Lower leg skin (tissue), 4 donors: ENCODE measurements at regions not wholly inside any gene's neighbourhood (a gene's known extent, or its start where the extent isn't known, plus 50 kb on each side); places are given as distances from the start of the nearest gene placed in this dataset.

Experiments used
- DNase-seq, 2 donors: peaks; one replicate each; pipeline ENCODE4 v3.0.0-alpha.2; 2019; ENCODE audit warnings: low spot score in 2 of 2
- H3K4me3 ChIP-seq: fragments of 200-600 bp; sonication (generic); 2 replicates; pipeline ENCODE4 v1.5.1; 2017; ENCODE audit warnings: mild to moderate bottlenecking, low read depth; ENCODE audit not compliant: poor library complexity, severe bottlenecking
- POLR2A ChIP-seq, 2 donors: fragments of 450-650 bp; IDR thresholded peaks; one replicate each; pipeline ENCODE4 v1.6.1; 2016 to 2017; ENCODE audit warnings: antibody characterized with exemption in 2 of 2, mild to moderate bottlenecking in 1 of 2, moderate library complexity in 1 of 2
- WGBS, 2 donors: methylation state at CpG; one replicate each; pipeline ENCODE4 v1.1.5; 2018; 5-methylcytosine and 5-hydroxymethylcytosine counted together
- intact Hi-C: fragments of 100-400 bp; cut with DNase I; formaldehyde crosslinking; loops from one replicate; pipeline ENCODE4 v1.15.0; 2023; ENCODE audit warnings: low total_unique reads
- TF ChIP-seq, protein P1 (sequence below), 3 donors: fragments of 450-650 bp; IDR thresholded peaks; one replicate each; pipeline ENCODE4 v1.5.1; 2016; ENCODE audit warnings: antibody characterized with exemption in 3 of 3, mild to moderate bottlenecking in 3 of 3, moderate library complexity in 2 of 3

- H3K4me3 ChIP-seq: no peak overlapping the region
- DNase-seq: no peak
- 60 to 72% methylated on average over 1 of the region's 1 CpG for WGBS, 2 donors
- intact Hi-C loops: no loop called here
- no peak for TF ChIP-seq POLR2A (IDR thresholded peaks at IDR 0.05)
- TF ChIP-seq, protein P1, sequence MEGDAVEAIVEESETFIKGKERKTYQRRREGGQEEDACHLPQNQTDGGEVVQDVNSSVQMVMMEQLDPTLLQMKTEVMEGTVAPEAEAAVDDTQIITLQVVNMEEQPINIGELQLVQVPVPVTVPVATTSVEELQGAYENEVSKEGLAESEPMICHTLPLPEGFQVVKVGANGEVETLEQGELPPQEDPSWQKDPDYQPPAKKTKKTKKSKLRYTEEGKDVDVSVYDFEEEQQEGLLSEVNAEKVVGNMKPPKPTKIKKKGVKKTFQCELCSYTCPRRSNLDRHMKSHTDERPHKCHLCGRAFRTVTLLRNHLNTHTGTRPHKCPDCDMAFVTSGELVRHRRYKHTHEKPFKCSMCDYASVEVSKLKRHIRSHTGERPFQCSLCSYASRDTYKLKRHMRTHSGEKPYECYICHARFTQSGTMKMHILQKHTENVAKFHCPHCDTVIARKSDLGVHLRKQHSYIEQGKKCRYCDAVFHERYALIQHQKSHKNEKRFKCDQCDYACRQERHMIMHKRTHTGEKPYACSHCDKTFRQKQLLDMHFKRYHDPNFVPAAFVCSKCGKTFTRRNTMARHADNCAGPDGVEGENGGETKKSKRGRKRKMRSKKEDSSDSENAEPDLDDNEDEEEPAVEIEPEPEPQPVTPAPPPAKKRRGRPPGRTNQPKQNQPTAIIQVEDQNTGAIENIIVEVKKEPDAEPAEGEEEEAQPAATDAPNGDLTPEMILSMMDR (IDR thresholded peaks at IDR 0.05): no peak
Measured at GRCh38 chr20:57013217-57013616, 253.2 kb downstream of the BMP7 start.

DNA sequence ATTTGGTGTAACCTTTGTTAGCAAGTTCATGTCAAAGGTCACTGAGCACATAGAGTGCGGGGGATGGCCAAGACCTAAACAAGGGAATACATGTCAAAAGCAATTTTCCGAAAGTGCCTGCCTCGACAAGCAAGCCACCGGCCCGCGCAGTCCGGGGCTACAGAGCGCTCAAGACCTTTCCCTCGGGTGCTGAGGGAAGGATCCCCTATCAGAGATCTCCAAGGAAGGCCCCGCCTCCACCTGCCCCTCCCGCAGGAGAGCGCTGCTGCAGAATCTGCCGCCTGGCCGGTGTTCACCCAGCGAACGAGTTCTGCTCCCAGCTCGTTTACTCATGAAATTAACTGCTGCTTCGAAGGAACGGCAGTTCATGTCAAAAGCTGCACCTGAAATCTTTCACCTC is 252.7 kb downstream of the BMP7 start:
- no peak for DNase-seq
- intact Hi-C loops: no loop called here
- WGBS, 2 donors: 5 to 9% methylated on average over 19 of the region's 19 CpGs
- no peak overlapping the region for H3K4me3 ChIP-seq
- no peak for TF ChIP-seq POLR2A (IDR thresholded peaks at IDR 0.05)
- TF ChIP-seq, protein P1 (IDR thresholded peaks at IDR 0.05): no peak

GRCh38 chr20:57020364-57020763 is 246.1 kb downstream of the BMP7 start:
- intact Hi-C loops: no loop called here
- H3K4me3 ChIP-seq: no peak overlapping the region
- no peak for DNase-seq
- WGBS, 2 donors: 15 to 27% methylated on average over 9 of the region's 9 CpGs
- no peak for TF ChIP-seq POLR2A (IDR thresholded peaks at IDR 0.05)

GRCh38 chr20:57022306-57022705 is 244.1 kb downstream of the BMP7 start:
- H3K4me3 ChIP-seq: no peak overlapping the region
- intact Hi-C loops: no loop called here
- TF ChIP-seq, protein P1 (IDR thresholded peaks at IDR 0.05): no peak
- TF ChIP-seq POLR2A (IDR thresholded peaks at IDR 0.05): no peak
- WGBS, 2 donors: 77 to 78% methylated on average over 6 of the region's 6 CpGs
- DNase-seq: no peak

GRCh38 chr20:57023007-57023406 is 243.4 kb downstream of the BMP7 start:
- no peak for TF ChIP-seq POLR2A (IDR thresholded peaks at IDR 0.05)
- TF ChIP-seq, protein P1 (IDR thresholded peaks at IDR 0.05): no peak
- DNase-seq: no peak
- WGBS, 2 donors: 91 to 92% methylated on average over 2 of the region's 2 CpGs
- intact Hi-C loops: no loop called here
- no peak overlapping the region for H3K4me3 ChIP-seq

DNA sequence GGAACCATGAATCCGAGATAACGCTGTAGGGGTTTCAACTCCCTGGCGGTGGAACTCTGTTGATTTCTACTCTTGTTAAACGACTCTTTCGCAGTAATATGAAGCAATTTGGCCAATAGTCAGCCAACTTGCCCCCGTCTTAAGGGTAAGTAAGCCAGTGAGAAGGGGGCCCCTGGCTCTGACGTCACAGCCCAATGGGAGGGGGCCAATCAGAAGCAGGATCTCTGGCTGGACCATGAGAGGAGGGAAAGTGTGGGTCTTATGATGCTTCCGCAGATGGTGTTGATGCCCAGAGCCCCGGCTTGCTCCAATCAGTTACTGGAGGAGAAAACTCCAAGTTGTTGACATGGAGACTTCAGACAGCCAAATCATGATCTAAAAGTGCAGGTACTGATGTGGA is 242.4 kb downstream of the BMP7 start:
- TF ChIP-seq, protein P1 (IDR thresholded peaks at IDR 0.05): no peak
- TF ChIP-seq POLR2A (IDR thresholded peaks at IDR 0.05): no peak
- H3K4me3 ChIP-seq: no peak overlapping the region
- WGBS, 2 donors: 93 to 96% methylated on average over 9 of the region's 9 CpGs
- intact Hi-C loops: no loop called here
- no peak for DNase-seq
